Immature natural killer cell (primary cell): ENCODE measurements at regions not wholly inside any gene's neighbourhood (a gene's known extent, or its start where the extent isn't known, plus 50 kb on each side); places are given as distances from the start of the nearest gene placed in this dataset.

ENCODE experiments used
- DNase-seq, 3 donors: peaks; one replicate each; pipeline ENCODE4 v3.0.0; 2022; ENCODE audit warnings: mixed read lengths in 1 of 3
- H3K27ac Mint-ChIP-seq, 6 donors: one replicate each; pipeline ENCODE4 v1.8.0; 2020; ENCODE audit warnings: mixed read lengths in 6 of 6, mild to moderate bottlenecking in 5 of 6, inconsistent platforms in 4 of 6, moderate library complexity in 3 of 6
- H3K27me3 Mint-ChIP-seq, 3 donors: one replicate each; pipeline ENCODE4 v1.8.0; 2020 to 2021; ENCODE audit warnings: low read depth in 3 of 3, mild to moderate bottlenecking in 3 of 3, mixed read lengths in 3 of 3, moderate library complexity in 3 of 3, inconsistent platforms in 1 of 3
- H3K36me3 Mint-ChIP-seq, 3 donors: one replicate each; pipeline ENCODE4 v1.8.0; 2020; ENCODE audit warnings: mixed read lengths in 3 of 3, inconsistent platforms in 2 of 3, mild to moderate bottlenecking in 2 of 3
- H3K4me1 Mint-ChIP-seq, 2 donors: one replicate each; pipeline ENCODE4 v1.8.0; 2020; ENCODE audit warnings: inconsistent platforms in 2 of 2, mild to moderate bottlenecking in 2 of 2, mixed read lengths in 2 of 2, moderate library complexity in 1 of 2
- H3K4me3 Mint-ChIP-seq, 5 donors: one replicate each; pipeline ENCODE4 v1.8.0; 2020; ENCODE audit warnings: mild to moderate bottlenecking in 5 of 5, mixed read lengths in 5 of 5, inconsistent platforms in 3 of 5, moderate library complexity in 3 of 5
- H3K9me3 Mint-ChIP-seq, 6 donors: one replicate each; pipeline ENCODE4 v1.8.0; 2020; ENCODE audit warnings: mild to moderate bottlenecking in 6 of 6, mixed read lengths in 6 of 6, inconsistent platforms in 4 of 6, moderate library complexity in 3 of 6

DNA sequence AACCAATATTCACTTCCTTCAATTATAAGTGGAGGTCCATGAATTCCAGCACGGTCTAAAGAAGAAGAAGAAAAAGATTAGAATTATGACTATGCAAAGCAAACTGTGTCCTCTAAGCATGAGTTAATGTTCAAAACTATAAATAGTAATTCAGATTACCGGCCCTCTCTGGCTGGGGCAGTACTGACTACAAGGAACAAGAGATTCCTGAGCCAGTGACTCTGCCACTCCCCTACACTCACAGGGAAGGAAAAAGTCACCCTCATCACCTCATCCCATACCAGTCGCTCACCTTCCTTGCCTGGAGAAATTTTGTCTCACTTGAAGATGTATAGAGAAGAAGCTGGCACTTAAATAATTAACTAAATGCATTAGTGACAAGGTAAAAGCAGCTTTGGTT lies 56.5 kb upstream of the CD302 start:
- H3K4me1 Mint-ChIP-seq = no peaks in the 10 kb centered on the region
- H3K4me3 Mint-ChIP-seq = no peak overlapping the region
- DNase-seq = no peak
- no peaks in the 10 kb centered on the region for H3K27me3 Mint-ChIP-seq
- H3K36me3 Mint-ChIP-seq = peaks cover 34 to 67% (median 47%) of the 10 kb centered on the region in 3 donors
- no peaks in the 10 kb centered on the region for H3K9me3 Mint-ChIP-seq
- no peak overlapping the region for H3K27ac Mint-ChIP-seq

DNA sequence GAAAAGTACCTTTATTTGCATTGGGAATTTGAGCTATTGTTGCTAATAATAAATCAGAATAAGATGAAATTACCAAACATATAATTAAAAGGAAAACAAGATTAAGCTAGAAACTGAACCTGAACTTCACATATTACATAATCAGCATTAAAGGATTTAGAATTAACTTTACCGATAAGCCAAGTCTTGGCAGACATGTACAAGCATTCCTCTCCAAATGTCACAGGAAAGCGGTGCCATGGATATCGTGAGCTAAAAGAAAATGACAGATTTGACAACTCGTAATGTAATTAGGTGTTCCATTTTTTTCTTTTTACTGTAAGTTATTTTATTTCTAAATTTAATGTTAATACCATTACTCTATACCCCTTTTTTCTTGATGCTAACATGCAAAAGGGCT lies 55.1 kb upstream of the CD302 start:
- Mint-ChIP-seq H3K27me3 (no peaks in the 10 kb centered on the region), H3K27ac (no peak overlapping the region), H3K4me3 (no peak overlapping the region), H3K9me3 (no peaks in the 10 kb centered on the region), H3K4me1 (no peaks in the 10 kb centered on the region), H3K36me3 (peaks cover 28 to 69% (median 57%) of the 10 kb centered on the region in 3 donors)
- no peak for DNase-seq

DNA sequence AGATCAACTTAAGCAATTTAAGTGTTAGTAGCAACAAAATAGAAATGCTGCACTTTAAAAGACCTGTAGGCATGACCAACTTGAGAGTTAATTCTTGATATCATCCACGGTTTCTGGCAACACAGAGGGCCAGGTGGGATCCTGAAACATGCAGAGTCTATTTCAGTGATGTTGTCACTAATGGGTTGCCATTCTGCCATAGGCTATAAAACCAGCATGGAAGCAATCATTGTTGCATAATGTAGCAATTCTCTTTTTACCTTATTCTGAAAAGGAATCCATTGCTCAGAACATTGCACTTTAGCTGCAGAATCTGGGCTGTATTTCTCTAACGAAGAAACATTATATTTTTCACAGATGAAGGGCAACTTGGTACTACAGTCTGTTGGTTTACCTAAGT lies 53.9 kb upstream of the CD302 start:
- Mint-ChIP-seq H3K9me3 (no peaks in the 10 kb centered on the region), H3K4me3 (no peak overlapping the region), H3K36me3 (peaks cover 30 to 76% (median 60%) of the 10 kb centered on the region in 3 donors), H3K27me3 (no peaks in the 10 kb centered on the region), H3K4me1 (no peaks in the 10 kb centered on the region), H3K27ac (no peak overlapping the region)
- no peak for DNase-seq

DNA sequence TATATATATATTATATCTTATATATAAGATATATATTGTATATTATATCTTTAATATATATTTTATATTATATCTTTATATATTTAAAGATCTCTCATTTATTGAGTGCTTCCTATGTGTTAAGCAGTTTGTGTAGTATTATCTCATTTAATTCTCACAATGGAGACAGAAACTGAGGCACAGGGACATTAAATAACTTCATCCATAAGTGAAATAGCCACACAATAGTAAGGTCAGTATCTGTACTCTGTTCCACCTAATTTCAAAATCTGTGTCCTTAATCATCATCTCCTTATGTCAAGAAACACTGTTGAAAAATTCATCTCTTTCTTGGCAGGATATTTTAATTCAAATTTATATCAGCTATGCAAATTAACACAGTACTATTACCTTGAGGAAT lies 52.8 kb upstream of the CD302 start:
- no peaks in the 10 kb centered on the region for H3K9me3 Mint-ChIP-seq
- no peaks in the 10 kb centered on the region for H3K4me1 Mint-ChIP-seq
- H3K27me3 Mint-ChIP-seq = no peaks in the 10 kb centered on the region
- no peak for DNase-seq
- H3K36me3 Mint-ChIP-seq = peaks cover 38 to 74% (median 66%) of the 10 kb centered on the region in 3 donors
- H3K4me3 Mint-ChIP-seq = no peak overlapping the region
- H3K27ac Mint-ChIP-seq = no peak overlapping the region

DNA sequence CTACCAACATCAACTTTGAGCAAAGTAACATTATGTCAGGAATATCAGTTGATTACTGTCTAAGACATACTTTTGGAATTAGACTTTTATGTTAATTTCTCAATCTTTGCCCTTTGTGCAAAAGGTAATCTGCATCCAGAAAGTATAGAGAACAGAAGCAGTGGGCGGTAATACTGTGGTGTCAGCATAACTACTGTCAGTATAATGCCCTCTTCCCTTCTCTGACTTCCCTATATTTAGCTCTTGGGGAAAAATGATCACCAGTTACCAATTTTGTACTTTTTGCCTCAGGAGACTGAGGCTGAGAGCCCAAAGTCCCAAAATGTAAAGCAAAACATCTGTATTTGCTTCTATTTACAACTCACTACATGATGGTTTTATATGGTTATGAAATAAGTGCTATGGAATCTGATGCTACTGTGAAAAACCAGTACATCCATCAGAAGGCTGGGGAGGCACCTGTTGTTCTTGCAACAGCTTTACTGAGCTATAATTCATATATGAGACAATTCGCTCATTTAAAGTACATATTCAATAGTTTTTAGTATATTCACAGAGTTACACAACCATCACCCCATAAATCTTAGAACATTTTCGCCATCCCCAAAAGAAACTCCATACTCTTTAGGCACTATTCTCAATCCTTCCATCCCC lies 51.3 kb upstream of the CD302 start:
- Mint-ChIP-seq H3K27me3 (no peaks in the 10 kb centered on the region), H3K9me3 (no peaks in the 10 kb centered on the region), H3K36me3 (peaks cover 36 to 66% (median 56%) of the 10 kb centered on the region in 3 donors), H3K4me1 (no peaks in the 10 kb centered on the region), H3K27ac (no peak overlapping the region), H3K4me3 (no peak overlapping the region)
- no peak for DNase-seq
